NCI-H82 treated with DMSO at 0.1 percent for 48 hours (cell line): ENCODE measurements at regions not wholly inside any gene's neighbourhood (a gene's known extent, or its start where the extent isn't known, plus 50 kb on each side); places are given as distances from the start of the nearest gene placed in this dataset.
"Not testable (repeated sequence)": the region's sequence is repeated elsewhere in the genome, so short reads cannot be mapped to it uniquely, and the experiment has no call there.

Source experiments
- DNase-seq: peaks from one replicate; lab custom pipeline; 2025; ENCODE audit not compliant: unreplicated experiment; lab: John Stamatoyannopoulos, UW

GRCh38 chr13:42474954-42475353 is 99.0 kb upstream of the TNFSF11 start:
- no peak for DNase-seq

- no peak for DNase-seq
Observed at GRCh38 chr13:42477596-42478190, 96.3 kb upstream of the TNFSF11 start.

DNA sequence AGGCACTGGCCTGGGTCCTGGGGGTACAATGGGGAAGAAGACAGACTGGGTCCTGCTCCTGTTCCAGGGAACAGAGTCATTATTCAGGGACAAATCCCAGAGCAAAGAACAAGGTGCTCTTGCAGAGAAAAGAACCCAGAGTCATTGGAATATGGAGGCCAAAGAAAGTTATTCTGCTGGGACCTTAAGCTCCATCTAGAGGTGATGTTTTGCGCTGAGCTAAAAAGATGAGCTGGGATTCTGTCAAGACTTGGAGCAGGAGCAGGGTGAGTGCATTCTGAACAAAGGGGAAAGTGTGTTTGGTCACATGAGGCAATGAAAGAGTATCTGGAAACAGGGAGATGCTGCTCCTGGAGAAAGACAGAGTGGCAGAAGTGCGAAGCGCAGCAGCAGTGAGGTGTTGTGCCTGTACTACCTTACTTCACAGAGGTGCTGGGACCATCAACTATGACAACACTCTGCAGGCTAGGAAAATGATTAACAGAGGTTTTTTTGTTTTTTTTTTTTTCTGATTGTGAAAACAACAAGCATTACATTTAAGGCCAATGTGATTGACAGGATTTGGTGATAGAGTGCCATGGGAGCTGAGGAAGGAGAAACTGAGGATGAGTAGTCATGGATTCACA is 95.3 kb upstream of the TNFSF11 start:
- no peak for DNase-seq

- no peak for DNase-seq
Observed at GRCh38 chr13:42484386-42484785, 89.6 kb upstream of the TNFSF11 start.

DNA sequence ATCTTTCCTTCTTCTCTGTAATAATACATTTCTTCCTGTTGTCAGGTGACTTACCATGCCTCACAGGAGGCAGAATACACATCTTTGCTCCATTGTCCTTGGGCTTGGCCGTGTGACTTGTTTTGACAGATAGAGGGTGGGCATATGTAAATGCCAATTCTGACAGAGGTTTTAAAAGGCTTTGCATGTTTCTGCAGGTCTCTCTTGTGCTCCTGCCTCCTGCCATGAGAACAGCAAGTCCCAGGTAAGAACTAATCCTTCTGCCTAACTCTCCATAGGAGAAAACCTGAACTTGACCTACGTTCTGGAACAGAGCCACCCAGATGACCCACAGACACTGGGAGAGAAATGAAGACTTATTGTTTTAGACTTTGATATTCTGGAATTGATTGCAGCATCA is 88.7 kb upstream of the TNFSF11 start:
- no peak for DNase-seq

DNA sequence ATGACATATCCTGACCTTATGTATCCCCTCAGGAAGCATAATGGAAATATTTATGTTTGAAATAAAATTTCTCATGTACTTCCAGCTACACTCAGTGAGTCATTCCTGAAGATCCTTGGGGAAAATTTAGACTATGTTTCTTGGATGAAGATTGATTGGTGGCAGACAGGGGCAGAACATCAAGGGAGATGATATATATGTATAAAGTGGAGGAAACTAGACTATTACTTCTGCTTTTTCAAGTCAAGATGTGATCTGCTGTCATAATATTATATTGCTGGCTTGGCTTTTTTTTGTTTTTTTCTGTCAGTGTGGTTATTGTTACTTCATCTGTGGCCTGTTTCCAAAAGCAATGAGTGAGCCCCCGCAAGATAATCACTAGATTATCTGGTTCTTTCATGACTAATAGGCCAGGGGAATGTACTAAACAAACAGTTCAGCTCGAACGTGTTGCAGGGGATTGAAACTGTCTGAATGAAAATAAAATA is 87.2 kb upstream of the TNFSF11 start:
- DNase-seq = no peak

- no peak for DNase-seq
Observed at GRCh38 chr13:42487221-42487620, 86.7 kb upstream of the TNFSF11 start.

DNA sequence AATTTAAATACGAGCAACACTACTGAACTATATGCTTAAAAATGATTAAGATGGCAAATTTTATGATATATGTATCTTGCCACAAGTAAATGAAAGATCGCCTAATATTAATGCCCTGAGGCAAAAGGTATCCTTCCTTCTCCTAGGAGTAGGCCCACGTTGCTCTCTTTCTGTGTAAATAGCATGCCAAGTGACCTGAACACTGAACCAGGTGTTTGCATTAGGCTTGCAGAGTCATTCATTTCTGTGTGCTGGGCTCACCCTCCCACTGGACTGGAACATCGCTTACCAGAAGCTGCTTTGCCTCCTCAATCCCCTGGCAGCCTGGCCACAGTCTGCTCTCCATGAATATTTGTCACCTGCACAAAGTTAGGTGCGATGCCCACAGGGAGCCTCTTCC is 83.3 kb upstream of the TNFSF11 start:
- no peak for DNase-seq

- DNase-seq = no peak
Observed at GRCh38 chr13:42492372-42492920, 81.5 kb upstream of the TNFSF11 start.

DNA sequence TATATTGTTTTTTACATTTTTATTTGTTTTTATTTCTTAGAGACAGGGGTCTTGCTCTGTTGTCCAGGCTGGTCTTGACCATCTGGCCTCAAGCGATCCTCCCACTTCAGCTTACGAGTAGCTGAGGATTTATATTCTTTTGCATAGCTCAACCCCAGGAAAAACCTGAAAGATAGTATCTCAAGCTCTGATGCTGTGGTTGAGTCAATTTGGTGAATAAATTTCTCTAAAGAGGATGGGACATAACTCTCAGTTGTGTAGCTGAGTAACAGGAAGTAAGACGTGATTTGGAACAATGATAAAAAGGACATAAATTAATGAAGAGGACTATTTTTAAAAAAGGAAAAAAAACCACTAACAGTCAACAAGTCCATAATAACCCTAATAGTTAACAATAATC is 79.8 kb upstream of the TNFSF11 start:
- DNase-seq = no peak

DNA sequence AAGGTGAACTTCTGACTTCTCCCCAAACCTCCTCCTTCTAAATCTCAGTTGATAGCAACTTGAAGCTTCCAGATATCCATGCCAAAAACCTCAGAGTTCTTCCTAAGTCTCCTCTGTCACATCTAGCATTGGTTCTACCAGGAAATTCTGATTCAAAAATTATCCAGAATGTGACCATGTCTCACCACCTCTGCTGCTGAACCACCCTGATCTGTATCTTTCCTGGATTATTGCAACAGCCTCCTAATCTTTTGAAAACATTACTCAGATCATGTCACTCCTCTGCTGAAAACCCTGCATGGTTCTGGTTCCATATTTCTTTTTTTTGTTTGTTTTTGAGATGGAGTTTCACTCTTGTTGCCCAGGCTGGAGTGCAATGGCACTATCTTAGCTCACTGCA is 78.7 kb upstream of the TNFSF11 start:
- no peak for DNase-seq

DNA sequence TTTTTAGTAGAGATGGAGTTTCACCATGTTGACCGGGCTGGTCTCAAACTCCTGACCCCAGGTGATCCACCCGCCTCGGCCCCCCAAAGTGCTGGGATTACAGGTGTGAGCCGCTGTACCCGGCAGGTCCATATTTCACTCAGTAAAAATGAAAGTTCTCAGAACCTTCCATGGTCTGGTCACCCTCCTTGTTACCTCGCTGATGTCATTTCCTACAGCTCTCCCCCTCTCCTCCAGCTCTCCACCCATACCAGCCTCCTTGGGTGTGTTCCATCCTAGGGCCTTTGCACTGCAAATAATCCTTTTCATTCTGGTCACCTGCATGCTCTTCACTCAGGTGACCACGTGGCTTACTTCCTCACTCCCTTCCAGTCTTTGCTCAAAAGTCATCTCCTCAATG is 78.2 kb upstream of the TNFSF11 start:
- no peak for DNase-seq

DNA sequence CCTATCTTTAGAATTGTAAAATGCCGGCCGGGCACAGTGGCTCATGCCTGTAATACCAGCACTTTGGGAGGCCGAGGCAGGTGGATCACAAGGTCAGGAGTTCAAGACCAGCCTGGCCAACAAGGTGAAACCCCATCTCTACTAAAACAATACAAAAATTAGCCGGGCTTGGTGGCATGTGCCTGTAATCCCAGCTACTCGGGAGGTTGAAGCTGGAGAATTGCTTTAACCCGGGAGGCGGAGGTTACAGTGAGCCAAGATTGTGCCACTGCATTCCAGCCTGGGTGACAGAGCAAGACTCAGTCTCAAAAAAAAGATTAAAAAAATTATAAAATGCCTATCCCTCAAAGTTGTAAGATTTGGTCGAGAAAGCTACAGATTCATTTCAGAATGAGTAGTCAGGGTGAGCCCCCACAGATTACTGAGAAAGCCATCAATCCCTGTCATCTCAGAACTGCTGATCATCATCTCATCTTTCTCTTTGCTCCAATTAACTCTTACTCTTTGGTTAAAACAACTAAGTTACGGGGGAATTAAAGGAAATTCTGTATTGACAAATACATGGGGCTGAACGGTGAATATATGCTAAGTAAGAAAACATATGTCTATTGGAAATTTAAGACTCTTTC is 76.9 kb upstream of the TNFSF11 start:
- not testable (repeated sequence) for DNase-seq

- no peak for DNase-seq
Observed at GRCh38 chr13:42497798-42498197, 76.2 kb upstream of the TNFSF11 start.

DNA sequence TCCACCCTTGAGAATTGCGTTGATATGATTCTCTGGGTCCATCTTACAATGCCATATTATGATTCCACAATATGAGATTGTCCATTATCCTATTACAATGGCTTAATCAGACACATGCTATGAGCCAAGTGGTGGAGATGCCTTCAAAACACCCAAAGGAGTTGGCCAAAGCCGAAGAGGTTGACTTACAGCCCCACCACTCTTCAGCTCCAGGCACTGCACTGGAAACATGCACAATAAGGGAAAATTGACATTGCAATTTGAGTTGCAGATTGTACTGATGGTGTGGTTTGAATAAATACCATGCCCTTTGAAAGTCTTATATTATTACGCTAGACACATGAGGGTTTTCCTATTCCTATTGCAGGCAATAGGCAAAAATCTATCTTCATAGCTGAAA is 75.4 kb upstream of the TNFSF11 start:
- no peak for DNase-seq
